Activated CD8-positive, alpha-beta T cell treated with anti-CD3 and anti-CD28 coated beads for 36 hours (primary cell): ENCODE measurements at regions not wholly inside any gene's neighbourhood (a gene's known extent, or its start where the extent isn't known, plus 50 kb on each side); places are given as distances from the start of the nearest gene placed in this dataset.
A peak's percentile ranks its signal among the peaks of the same experiment; 100 is the strongest.
"Not testable (repeated sequence)": the region's sequence is repeated elsewhere in the genome, so short reads cannot be mapped to it uniquely, and the experiment has no call there.

Source experiments
- ATAC-seq: fragments of 200-7000 bp; cut with Tn5 transposase; one replicate; pipeline ENCODE4 v1.10.0; 2021; ENCODE audit warnings: mild to moderate bottlenecking, moderate library complexity
- CTCF ChIA-PET: fragments of 350-600 bp; sonication (Branson Sonifier 250); formaldehyde crosslinking; loops from one replicate; lab custom pipeline; 2021; ENCODE audit warnings: antibody characterized with exemption; lab: Charles Lee
- POLR2A ChIA-PET: fragments of 350-600 bp; sonication (Branson Sonifier 250); formaldehyde crosslinking; loops from one replicate; lab custom pipeline; 2021; ENCODE audit warnings: antibody characterized with exemption; lab: Charles Lee
- DNase-seq: peaks from one replicate; pipeline ENCODE4 v3.0.0-alpha.2; 2020
- H3K27ac Mint-ChIP-seq: one replicate; pipeline ENCODE4 v1.8.0; 2021; ENCODE audit warnings: mild to moderate bottlenecking, mixed read lengths
- H3K27me3 Mint-ChIP-seq: one replicate; pipeline ENCODE4 v1.8.0; 2021; ENCODE audit warnings: mixed read lengths
- H3K36me3 Mint-ChIP-seq: one replicate; pipeline ENCODE4 v1.8.0; 2021; ENCODE audit warnings: low read depth, mixed read lengths
- H3K4me1 Mint-ChIP-seq: one replicate; pipeline ENCODE4 v1.8.0; 2021; ENCODE audit warnings: low read depth, mixed read lengths
- H3K4me3 Mint-ChIP-seq: one replicate; pipeline ENCODE4 v1.8.0; 2021; ENCODE audit warnings: mild to moderate bottlenecking, moderate library complexity, mixed read lengths
- H3K9me3 Mint-ChIP-seq: one replicate; pipeline ENCODE4 v1.8.0; 2021; ENCODE audit warnings: mixed read lengths
- CTCF ChIP-seq: fragments of 200-600 bp; IDR thresholded peaks from one replicate; pipeline ENCODE4 v1.8.0; 2022; ENCODE audit warnings: antibody characterized with exemption, mild to moderate bottlenecking
- intact Hi-C: fragments of 100-400 bp; cut with micrococcal nuclease; formaldehyde crosslinking; loops from one replicate; pipeline ENCODE4 v1.10.0; 2022

DNA sequence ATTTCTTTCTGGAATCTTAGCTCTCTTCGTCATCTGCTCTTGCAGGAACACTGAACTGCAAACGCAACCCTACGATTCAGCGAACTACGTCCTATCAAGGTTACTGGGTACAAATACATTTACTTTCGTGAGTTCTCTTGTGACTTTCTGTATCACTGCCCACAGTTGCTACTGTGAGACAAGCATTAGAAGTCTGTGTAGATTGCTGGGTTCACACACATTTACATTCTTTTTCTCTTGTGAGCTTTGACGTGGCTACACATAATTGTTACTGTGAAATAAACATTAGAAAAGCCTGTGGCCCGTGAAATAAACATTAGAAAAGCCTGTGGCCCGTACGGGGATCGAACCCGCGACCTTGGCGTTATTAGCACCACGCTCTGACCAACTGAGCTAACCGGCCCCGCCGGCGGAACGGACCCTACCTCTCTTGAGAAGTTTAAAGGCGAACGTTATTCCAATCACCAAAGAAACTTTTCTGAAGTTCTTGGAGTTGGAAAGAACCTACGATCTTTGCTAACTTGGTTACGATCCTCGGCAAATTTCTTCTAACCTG lies 61.2 kb upstream of the ZNF322 start:
- DNase-seq, intact Hi-C loops, H3K27me3 Mint-ChIP-seq, CTCF ChIA-PET, H3K9me3 Mint-ChIP-seq, H3K4me1 Mint-ChIP-seq, POLR2A ChIA-PET, H3K27ac Mint-ChIP-seq, H3K36me3 Mint-ChIP-seq, H3K4me3 Mint-ChIP-seq, ATAC-seq: not testable (repeated sequence)

GRCh38 chr6:26730019-26730766 lies 70.6 kb upstream of the ZNF322 start:
- H3K9me3 Mint-ChIP-seq, H3K27ac Mint-ChIP-seq, POLR2A ChIA-PET, CTCF ChIA-PET, H3K4me1 Mint-ChIP-seq, H3K27me3 Mint-ChIP-seq, intact Hi-C loops, H3K4me3 Mint-ChIP-seq, H3K36me3 Mint-ChIP-seq, DNase-seq: not testable (repeated sequence)
- ATAC-seq, result peak; percentile 24

GRCh38 chr6:26734776-26735472 lies 75.4 kb upstream of the ZNF322 start:
- H3K4me1 Mint-ChIP-seq, CTCF ChIA-PET, H3K4me3 Mint-ChIP-seq, ATAC-seq, H3K27ac Mint-ChIP-seq, intact Hi-C loops, POLR2A ChIA-PET, H3K9me3 Mint-ChIP-seq, DNase-seq, H3K36me3 Mint-ChIP-seq, H3K27me3 Mint-ChIP-seq: not testable (repeated sequence)

DNA sequence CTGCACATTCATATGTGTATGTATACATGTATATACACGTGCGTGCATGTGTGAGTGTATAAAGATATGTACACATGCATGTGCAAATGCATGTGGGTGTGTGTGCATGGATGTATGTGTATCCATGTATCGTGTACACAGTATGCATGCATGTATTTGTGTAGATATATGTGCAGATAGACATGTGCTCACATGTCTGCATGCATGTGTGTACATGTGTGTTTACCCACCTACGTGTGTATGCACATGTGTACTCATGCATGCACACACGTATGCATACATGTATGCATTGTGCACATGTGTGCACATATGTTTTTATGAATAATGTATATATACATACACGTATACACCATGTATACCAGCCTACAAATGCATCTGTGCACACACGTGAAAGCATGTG lies 80.3 kb upstream of the ZNF322 start:
- ChIA-PET CTCF (no interaction called here), POLR2A (no interaction called here)
- ATAC-seq (no peak), DNase-seq (no peak)
- H3K9me3 Mint-ChIP-seq, result peaks cover 11% of the 10 kb centered on the region
- no peak for TF ChIP-seq CTCF
- intact Hi-C loops, result no loop called here
- no peak overlapping the region for H3K27ac Mint-ChIP-seq
- peaks cover 7% of the 10 kb centered on the region for H3K36me3 Mint-ChIP-seq
- no peak overlapping the region for H3K4me3 Mint-ChIP-seq
- H3K4me1 Mint-ChIP-seq, result peaks cover 3% of the 10 kb centered on the region
- H3K27me3 Mint-ChIP-seq, result peaks cover 31% of the 10 kb centered on the region

DNA sequence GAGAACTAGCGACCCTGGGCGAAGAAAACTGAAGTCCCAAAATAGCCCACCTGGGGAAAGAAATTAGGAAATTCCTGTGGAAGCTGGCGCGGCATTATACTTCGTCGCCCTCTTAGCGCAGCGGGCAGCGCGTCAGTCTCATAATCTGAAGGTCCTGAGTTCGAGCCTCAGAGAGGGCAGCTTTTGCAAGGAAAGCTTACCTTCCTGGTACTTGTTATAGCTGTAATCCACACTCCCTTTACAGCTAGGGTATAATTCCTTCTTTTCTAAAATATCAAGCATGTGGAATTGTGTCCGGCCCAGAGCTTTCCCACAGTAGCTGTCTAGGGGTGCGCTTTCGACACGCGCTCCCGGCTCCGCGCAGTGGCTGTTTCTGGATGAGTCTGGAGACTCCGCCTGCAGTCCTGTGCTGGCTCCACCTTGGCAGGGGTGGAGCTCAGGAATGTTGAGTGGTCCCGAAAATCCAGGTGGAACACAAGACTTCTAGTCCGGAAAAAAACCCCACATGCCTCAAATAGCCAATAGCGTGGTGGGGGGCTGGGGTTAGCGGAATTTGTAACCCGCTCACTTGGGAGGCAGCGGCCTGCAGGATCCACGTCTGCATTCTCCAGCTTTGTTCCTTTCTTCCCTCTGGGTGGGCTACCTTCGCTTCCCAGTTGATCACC lies 83.7 kb upstream of the ZNF322 start:
- H3K9me3 Mint-ChIP-seq, result peaks cover 11% of the 10 kb centered on the region
- peaks cover 51% of the 10 kb centered on the region for H3K27me3 Mint-ChIP-seq
- DNase-seq, result no peak
- H3K27ac Mint-ChIP-seq, result no peak overlapping the region
- H3K4me3 Mint-ChIP-seq, result no peak overlapping the region
- H3K4me1 Mint-ChIP-seq, result peaks cover 3% of the 10 kb centered on the region
- ChIA-PET CTCF (no interaction called here), POLR2A (no interaction called here)
- intact Hi-C loops, result no loop called here
- no peak for TF ChIP-seq CTCF
- no peak for ATAC-seq
- H3K36me3 Mint-ChIP-seq, result peaks cover 13% of the 10 kb centered on the region

DNA sequence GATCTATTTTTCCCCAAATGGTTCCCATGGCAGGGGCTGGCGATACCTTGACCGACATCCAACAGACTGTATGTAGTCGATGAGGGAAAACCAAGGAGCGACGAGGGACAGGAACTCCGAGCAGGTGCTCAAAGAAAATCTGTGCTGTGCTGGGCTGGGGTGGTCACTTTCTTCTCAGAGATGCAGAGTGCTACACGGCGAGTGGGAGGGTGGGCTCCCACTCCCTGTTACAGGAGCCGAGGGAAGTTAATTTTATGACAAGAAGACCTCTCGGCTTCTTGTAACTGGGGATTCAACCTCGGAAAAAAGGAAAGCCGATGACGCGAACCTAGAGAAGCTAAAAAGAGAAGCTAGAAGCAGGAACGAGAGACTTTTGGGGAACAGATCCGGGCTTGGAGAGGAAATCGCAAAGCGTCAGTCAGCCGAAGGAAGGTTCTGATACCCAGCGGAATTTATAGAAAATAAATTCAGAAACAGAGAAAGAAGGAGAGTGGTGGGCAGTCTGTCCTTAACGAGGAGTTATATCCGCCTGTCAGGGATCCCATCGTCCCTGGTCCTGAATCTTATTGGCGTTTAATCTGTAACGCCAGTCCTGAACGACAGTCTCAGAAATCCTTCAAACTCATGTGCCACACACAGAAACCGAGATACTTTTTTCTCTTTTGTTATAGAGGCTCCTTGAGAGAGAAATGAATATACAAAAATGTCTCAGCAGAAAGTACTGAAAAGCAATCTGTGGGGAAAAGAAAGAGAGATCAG lies 84.6 kb upstream of the ZNF322 start:
- no peak overlapping the region for H3K4me3 Mint-ChIP-seq
- CTCF ChIA-PET, result no interaction called here
- POLR2A ChIA-PET, result no interaction called here
- H3K9me3 Mint-ChIP-seq, result peaks cover 11% of the 10 kb centered on the region
- DNase-seq (no peak), ATAC-seq (no peak)
- H3K4me1 Mint-ChIP-seq, result peaks cover 3% of the 10 kb centered on the region
- intact Hi-C loops, result no loop called here
- peaks cover 13% of the 10 kb centered on the region for H3K36me3 Mint-ChIP-seq
- H3K27ac Mint-ChIP-seq, result no peak overlapping the region
- peaks cover 59% of the 10 kb centered on the region for H3K27me3 Mint-ChIP-seq
- TF ChIP-seq CTCF, result no peak

DNA sequence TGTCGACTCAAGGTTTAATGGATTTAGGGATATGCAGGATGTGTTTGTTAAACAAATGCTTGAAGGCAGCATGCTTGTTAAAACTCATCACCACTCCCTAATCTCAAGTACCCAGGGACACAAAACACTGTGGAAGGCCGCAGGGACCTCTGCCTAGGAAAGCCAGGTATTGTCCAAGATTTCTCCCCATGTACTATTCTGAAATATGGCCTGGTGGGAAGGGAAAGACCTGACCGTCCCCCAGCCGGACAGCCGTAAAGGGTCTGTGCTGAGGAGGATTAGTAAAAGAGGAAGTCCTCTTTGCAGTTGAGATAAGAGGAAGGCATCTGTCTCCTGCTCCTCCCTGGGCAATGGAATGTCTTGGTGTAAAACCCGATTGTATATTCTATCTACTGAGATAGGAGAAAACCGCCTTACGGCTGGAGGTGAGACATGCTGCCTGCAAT lies 85.3 kb upstream of the ZNF322 start:
- CTCF ChIA-PET, intact Hi-C loops, H3K27ac Mint-ChIP-seq, H3K4me3 Mint-ChIP-seq, H3K4me1 Mint-ChIP-seq, DNase-seq, POLR2A ChIA-PET, ATAC-seq: not testable (repeated sequence)
- peaks cover 64% of the 10 kb centered on the region for H3K27me3 Mint-ChIP-seq
- H3K36me3 Mint-ChIP-seq, result peaks cover 13% of the 10 kb centered on the region
- H3K9me3 Mint-ChIP-seq, result peaks cover 11% of the 10 kb centered on the region

GRCh38 chr6:26745964-26746363 lies 86.4 kb upstream of the ZNF322 start:
- peaks cover 11% of the 10 kb centered on the region for H3K9me3 Mint-ChIP-seq
- CTCF ChIA-PET, ATAC-seq, H3K4me3 Mint-ChIP-seq, POLR2A ChIA-PET, intact Hi-C loops, H3K4me1 Mint-ChIP-seq, DNase-seq, H3K27ac Mint-ChIP-seq: not testable (repeated sequence)
- H3K36me3 Mint-ChIP-seq, result peaks cover 13% of the 10 kb centered on the region
- H3K27me3 Mint-ChIP-seq, result peaks cover 68% of the 10 kb centered on the region
